Hematopoietic multipotent progenitor cell treated with erythropoietin and hydrocortisone succinate and interleukin-3 and kit ligand, for 15 days (in vitro differentiated cells): ENCODE measurements at regions not wholly inside any gene's neighbourhood (a gene's known extent, or its start where the extent isn't known, plus 50 kb on each side); places are given as distances from the start of the nearest gene placed in this dataset.

Experiments
- DNase-seq: peaks from one replicate; pipeline ENCODE4 v3.0.0-alpha.2; 2015; ENCODE audit warnings: low spot score

DNA sequence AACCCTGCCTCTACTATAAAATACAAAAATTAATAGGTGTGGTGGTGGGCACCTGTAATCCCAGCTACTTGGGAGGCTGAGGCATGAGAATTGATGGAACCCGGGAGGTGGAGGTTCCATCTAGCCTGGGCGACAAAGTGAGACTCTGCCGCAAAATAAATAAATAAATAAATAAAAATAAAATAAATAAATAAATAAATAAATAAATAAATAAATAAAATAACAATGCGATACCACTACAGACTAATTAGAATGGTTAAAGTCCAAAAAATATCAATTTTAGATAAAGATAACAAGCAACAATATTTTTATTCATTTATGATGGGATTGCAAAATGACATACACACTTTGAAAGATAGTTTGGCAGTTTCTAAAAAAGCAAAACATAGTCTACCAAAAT lies 1131.5 kb downstream of the SI start:
- no peak for DNase-seq

DNA sequence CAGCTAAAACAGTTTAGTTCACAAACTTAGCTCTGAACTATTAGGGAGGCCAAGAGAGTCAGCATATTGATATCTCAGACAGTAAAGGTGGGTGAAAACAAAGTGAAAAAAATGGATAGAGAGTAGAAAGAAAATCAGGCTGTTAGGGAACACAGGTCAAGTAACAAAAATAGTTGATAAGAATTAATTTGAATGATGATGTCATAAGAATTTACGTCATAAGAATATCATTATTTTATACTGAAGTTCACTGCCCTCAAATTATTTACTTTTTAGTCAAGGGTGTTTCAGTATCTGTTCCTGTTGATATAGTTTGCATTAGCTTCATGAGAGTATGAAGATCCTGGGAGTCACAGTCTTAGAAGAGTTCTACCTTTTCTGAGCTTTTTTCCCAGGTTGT lies 1134.6 kb downstream of the SI start:
- DNase-seq = no peak

DNA sequence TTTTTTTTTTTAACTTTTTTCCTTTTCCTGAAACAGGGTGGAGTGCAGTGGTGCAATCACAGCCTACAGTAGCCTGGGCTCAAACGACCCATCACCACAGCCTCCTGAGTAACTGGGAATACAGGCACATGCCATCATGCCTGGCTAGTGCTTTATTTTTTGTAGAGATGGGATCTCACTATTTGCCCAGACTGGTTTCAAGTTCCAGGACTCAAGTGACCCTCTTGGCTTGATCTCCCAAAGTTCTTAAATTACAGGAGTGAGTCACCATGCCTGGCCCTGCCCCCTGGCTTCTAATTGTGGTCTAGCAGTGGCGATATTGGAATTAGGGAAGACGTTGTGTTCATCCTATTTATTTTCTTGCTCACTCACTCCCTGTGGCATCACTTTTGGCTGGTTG lies 1138.4 kb downstream of the SI start:
- no peak for DNase-seq

DNA sequence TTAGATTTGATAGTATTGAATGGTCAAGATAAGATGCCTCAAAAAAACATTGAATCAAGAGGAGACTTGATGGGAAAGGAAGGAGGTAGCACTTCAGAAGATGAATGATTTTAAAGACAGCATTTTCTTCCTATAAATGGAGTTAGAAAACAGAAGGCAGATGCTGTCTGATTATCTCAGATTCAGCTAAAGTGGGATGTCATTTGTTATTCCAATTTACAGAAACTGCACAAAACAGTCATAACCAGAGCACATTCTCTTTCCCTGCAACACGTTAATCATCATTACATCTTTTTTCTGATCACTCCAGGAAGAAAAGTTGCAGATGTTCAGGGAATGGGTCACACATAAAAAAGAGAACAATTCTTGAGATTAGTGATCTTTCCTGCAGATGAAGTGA lies 1141.8 kb downstream of the SI start:
- no peak for DNase-seq

DNA sequence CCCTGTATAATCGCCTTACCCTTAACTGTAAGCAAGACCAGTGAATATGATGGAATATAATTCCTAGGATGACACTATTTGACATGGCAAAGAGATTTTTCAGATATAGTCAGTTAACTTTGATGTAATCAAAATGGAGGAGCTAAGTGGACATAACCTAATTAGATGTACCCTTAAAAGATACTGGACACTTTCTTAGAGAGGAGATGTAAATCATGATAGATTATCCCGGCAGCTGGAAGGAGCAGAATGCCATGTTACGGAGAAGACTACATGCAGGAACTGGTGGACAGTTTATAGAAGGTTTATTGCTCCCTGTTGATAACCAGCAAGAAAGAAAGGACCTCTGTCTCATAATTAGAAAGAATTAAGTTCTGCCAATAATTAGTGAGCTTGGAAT lies 1142.9 kb downstream of the SI start:
- DNase-seq = no peak

DNA sequence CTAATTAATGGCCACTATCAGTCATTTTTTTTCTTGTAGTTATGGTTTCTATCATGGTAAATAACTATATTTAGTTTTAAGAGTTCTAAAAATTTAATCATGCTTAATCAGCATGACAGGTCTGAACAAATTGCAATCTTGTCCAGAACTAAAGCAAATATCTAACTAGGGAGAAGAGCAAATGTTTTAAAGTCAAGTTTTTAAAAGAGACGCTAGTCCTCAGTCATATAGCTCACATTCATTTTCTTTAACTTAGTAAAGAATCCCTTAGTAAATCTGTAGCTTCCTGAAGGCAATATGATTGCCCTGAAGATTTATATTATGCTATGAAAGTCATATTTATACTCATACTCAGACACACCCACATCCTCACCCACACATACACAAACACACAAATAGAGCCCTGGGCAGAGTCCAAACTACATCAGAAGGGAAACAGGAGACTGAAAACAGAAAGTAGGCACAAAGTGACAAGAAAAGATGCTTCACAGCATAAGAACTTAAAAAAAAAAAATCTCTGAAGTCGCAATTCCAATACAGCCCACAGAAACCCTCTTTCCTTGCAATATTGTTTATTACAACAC lies 1149.1 kb downstream of the SI start:
- DNase-seq = no peak

DNA sequence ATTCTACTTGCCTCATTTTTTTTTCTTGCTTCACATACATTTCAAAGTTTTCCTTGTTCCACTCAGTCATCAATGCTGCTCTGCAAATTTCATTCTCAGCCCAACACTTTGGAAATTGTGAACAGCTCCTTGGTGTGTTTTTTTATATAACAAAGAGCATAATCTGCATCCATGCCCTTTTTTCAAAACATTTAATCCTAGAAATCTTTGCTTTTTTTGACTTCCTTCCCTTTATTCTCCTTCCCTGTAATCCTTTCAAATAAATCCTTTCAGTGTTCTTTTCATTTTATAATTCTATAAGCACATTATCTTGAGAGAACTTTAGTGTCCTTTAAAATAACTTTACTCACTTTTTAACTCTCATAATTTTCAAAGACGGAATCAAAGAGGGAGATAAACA lies 1150.8 kb downstream of the SI start:
- DNase-seq = no peak

DNA sequence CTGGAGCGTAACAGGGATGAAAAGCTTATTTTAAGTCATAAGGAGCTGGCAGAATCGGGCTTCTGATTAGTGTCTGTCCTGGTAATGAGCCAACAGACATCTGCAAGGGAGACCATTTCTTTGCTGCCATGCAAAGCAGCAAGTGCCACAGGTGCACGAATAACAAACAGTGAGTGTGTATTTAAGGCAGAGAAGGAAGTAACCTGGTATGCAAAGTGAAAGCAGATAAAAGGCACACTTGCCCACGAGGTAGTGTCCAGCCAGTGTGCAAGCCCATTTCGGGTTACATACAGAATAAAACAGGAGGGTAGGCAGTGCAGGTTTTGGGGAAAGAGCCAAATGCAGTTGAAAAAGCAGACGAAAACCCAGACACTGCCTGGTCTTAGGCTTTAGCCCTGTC lies 1153.7 kb downstream of the SI start:
- no peak for DNase-seq

DNA sequence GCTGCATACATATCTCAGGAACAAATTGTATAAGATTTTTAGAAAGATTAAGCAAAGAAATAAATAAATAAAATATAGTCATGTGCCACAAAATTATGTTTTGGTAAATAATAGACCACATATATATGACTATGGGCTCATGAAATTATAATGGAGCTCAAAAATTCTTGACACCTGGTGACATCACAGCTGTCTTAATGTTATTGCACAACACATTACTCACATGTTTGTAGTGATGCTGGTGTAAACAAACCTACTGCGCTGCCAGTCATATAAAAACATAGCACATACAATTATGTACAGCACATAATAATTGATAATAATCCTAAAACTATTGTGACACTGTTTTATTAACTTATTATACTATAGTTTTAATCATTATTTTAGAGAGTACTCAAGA lies 1159.1 kb downstream of the SI start:
- DNase-seq = no peak

DNA sequence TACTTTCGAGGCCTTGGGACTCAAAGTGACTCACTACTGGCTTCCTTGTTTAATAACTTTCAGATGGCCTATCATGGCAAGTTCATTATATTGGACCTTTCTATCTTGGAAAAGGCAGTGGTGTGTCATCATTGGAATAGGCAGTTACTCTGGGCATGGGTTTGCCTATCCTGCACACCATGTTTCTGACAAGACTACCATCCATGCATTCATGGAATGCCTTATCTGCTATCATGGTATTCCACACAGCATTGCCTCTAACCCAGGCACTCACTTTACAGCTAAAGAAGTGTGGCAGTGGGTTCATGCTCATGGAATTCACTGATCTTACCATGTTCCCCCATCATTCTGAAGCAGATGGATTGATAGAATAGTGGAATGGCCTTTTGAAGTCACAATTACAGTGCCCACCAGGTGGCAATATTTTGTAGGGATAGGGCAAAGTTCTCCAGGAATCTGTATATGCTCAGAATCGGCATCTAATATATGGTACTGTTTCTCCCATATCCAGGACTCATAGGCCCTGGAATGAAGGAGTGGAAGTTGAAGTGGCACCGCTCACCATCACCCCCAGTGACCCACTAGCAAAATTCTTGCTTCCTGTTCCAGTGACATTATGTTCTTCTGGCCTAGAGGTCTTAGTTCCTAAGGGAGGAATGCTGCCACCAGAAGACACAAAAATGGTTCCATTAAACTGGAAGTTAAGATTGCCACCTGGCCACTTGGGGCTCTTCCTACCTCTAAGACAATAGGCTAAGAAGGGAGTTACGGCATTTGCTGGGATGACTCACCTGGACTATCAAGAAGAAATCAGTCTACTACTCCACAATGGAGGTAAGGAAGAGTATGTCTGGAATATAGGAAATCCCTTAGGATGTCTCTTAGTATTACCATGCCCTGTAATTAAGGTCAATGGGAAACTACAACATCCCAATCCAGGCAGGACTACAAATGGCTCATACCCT lies 1161.4 kb downstream of the SI start:
- no peak for DNase-seq

DNA sequence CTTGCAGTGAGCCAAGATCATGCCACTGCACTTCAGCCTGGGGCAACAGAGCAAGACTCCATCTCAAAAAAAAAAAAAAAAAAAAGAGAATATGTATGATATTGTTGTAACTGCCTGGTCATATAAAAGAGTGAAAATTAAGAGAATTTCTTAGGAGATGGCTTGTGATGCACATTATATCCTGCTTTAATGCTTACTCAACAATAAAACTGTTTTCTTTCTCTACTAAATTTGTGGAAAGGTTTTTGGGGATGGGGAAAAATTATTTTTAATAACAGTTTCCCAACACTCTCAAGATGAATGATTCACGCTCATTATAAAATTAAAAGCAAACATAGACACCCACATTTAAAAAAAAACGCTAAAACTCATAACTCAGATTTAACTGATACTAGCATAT lies 1163.0 kb downstream of the SI start:
- no peak for DNase-seq

DNA sequence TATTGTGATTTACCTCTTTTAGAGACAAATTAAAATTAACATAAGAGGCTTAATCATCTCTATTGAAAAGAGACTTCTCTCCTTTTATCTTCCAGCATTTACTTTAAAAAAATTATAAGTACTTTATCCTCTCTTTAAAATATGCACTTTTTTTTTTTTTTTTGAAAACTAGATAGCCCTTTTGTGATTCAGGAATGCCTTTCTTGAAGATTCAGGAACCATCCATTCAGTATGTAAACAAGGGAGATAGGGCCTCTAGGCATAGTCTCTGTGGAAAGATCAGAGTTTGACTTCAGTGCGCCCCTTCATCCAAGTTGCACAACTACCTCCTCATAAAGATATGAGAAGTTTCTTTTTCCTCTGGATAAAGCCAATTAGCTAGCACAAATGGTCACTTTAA lies 1163.7 kb downstream of the SI start:
- DNase-seq = no peak

DNA sequence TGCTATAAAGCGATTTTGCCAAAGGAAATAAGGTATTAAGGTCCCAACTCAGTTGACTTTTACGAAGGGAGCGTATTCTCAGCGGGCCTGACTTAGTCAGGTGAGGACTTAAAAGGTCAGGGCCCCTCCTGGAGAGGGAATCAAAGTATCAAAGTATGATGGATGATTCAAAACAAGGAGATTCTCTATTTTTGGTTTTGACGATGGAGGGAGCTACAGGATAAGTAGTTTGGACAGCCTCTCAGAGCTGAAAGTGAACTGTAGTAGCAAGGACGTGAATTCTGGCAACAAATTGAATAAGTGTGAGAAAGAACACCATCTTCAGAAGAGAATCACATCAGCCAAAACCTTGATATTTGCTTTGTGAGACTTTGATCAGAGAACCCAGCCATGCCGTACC lies 1186.5 kb downstream of the SI start:
- no peak for DNase-seq

DNA sequence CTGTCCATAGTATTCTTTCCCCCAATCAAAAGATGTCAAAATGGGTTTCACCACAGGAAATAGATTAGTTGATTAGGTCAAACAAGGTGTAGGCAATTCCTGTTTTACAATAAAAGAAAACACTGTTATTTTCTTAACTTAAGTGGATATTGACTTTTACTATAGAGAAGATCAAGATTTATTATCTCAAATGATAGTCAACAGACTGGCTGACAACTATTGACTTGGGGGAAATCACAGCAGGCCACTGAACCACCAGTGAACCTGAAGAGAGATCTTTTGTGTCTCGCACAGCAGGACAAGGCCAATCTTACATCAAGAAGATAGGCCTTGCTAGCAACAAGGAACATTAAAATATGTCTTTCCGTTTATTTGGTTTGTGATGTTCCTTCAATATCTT lies 1187.6 kb downstream of the SI start:
- DNase-seq = no peak

DNA sequence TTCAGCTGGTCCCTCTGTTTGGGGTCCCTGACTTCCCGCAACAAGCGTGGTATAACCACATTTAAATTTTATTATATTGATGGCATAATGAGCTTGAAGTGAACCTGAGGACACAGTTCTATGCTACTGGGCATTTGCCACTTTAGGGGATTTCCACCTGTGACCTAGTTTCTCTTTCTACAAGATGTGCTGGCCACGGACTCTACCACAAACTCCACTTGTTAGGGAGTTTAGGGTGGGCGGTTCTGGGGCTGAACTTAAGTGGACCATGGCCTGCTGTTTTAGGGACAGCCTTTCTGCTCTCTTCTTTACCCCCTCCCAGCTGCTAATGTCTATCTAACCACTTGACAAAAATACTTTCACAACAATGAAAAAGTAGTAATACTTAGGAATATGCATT lies 1199.1 kb downstream of the SI start:
- DNase-seq = no peak

DNA sequence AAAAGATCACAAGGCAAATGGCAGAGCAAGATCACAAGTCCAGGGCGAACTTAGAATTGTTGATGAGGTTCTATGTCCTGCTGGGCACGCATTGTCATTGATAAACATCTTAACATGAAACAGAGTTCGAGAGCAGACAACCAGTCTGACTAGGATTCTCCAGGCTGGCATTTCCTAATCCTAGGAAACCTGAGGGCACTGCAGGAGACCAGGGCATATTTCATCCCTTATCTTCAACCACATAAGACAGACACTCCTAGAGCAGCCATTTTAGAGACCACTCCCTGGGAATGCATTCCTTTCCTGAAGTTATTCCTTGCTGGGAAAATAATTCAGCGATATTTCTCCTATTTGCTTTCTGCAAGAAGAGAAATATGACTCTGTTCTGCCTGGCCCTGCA lies 1199.9 kb downstream of the SI start:
- DNase-seq = no peak

DNA sequence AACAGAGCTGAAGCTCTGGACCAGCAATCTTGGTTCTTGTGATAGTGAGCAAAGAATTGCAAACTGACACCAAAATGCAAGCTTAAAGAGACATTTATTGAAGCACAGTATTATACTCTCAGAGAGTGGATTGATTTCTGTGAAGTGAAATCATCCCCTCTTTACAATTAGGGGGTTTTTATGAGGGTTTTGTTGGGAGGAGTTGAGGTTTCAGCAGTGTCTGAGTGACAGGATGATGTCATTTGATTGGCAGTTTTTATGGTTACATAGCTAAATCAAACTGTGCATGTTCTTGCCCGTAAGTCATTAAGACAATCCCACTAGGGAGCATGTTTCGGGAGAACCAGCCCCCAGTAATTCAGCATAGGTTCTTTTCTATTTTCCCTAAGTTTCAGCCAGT lies 1200.5 kb downstream of the SI start:
- no peak for DNase-seq

DNA sequence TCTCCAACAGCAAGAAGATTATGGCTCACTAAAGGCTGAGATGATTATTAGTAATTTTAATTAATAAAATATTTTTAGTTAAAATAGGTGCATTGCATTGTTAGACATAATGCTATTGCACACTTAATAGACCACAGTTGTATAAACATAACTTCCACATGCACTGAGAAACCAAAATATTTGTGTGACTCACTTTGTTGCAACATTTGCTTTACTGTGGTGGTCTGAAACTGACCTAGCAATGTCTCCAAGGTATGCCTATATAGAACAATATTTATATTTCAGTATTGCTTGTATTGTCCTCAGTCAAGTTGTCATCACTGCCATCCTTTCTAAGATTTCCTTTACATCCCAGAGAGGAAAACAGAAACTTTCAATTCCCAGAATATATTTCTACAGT lies 1215.2 kb downstream of the SI start:
- no peak for DNase-seq

DNA sequence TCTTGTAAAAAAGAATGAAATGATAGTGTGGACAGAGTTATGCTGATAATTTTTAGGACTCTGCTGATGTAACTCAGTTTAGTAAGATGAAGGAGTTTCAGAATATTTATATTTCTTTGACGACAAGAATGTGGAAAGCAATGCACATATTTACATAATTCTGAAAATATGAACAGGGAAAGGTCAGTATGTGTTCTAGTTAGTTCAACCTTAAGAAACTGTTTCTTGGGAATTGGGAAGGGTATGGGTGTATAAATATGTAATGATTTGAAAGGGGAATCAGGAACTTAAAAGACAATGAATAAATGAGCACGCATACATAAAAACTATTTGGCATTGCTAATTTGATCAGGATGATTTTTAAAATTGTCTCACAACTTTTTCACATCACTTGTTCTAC lies 1226.1 kb downstream of the SI start:
- no peak for DNase-seq

DNA sequence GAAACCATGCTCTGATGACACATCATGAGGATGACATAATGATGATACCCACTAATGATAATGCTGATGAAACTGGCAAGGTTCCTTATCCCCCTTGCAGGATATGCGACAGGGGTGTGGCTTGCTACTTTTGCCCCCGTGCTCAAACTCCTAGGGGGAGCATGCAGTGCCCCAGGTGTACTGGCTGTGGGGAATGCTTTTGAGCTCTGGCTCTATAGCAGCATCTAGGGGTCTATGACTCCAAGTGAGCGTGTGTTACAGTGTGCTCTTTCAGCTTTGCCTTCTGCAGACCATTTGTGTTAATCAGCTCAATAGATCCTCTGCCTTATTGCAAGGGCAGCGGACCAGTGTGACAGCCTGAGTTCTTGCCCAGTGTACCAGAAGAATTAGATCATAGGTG lies 1239.5 kb downstream of the SI start:
- no peak for DNase-seq

DNA sequence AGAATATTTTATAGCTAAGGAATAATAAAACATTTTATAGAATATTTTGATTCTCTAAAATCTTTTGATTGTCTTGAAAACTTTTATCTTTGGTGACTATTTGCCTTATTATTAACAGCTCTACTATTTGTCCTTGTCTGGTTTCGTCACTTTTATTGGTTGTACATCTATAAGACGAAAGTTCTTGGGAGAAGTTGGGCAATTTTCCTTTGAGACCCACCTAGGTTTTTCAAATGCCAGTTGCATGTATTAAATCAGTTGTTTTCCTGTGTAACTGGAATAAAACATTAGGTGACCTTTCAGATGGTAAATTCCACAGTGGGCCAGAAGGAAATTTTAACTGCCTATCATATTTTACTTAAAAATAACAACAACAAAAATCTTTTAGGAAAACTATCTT lies 1245.7 kb downstream of the SI start:
- no peak for DNase-seq

DNA sequence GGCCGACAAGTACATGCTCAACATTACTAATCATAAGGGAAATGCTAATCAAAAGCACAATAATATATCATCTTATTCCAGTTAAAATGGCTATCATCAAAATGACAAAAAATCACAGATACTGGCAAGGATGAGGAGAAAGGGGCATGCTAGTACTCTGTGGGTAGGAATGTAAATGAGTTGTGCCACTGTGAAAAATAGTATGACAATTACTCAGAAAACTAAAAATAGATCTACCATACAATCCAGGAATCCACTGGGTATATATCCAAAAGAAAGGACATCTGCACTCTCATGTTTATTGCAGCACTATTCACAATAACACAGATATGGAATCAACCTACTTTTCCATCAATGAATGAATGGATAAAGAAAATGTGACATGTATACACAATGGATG lies 1256.5 kb downstream of the SI start:
- no peak for DNase-seq

DNA sequence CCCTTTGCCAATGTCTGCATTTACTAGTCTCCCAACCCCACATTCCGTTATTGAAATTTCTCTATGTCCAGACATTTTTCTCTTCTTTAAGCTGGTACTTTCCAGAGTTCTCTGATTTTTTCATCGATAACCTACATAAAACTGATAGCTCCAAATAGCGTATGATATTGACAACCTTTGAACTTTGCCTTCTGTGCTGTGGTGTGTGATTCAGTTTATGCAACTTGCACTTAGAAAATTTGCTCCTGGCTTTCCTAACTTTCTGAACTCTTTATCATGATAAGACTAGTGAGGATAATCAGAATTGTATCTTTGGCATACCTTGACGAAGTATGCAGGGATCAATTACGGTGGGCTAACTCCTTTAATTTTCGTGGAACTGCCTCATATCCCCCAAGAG lies 1261.3 kb downstream of the SI start:
- DNase-seq = no peak

DNA sequence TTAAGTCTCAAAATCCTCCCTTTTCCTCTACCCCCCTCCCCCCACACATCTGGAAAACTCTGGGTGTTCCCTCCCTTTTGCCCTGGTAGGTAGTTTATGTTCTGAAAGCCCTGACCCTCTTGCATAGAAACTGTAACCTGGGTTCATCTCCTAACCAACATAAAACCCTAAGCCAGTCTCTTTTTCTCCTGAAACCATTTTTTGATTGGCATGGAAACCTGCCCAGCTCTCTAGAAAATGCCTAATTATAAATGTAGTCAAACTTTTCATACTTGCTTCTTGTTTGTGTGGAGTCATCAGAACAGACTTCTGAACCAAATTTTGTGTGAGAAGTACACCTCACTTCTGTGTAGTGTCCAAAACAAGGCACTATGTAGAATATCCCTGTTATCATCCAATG lies 1264.4 kb downstream of the SI start:
- no peak for DNase-seq
